C4-2B (cell line): ENCODE measurements at regions not wholly inside any gene's neighbourhood (a gene's known extent, or its start where the extent isn't known, plus 50 kb on each side); places are given as distances from the start of the nearest gene placed in this dataset.

Source experiments
- ZFX ChIP-seq: fragments of 450-650 bp; IDR thresholded peaks from 2 replicates; pipeline ENCODE4 v1.6.1; 2017
- TF ChIP-seq, protein P1 (sequence below): fragments of 450-650 bp; conservative IDR thresholded peaks from 2 replicates; pipeline ENCODE4 v1.5.1; 2017; ENCODE audit warnings: mild to moderate bottlenecking

DNA sequence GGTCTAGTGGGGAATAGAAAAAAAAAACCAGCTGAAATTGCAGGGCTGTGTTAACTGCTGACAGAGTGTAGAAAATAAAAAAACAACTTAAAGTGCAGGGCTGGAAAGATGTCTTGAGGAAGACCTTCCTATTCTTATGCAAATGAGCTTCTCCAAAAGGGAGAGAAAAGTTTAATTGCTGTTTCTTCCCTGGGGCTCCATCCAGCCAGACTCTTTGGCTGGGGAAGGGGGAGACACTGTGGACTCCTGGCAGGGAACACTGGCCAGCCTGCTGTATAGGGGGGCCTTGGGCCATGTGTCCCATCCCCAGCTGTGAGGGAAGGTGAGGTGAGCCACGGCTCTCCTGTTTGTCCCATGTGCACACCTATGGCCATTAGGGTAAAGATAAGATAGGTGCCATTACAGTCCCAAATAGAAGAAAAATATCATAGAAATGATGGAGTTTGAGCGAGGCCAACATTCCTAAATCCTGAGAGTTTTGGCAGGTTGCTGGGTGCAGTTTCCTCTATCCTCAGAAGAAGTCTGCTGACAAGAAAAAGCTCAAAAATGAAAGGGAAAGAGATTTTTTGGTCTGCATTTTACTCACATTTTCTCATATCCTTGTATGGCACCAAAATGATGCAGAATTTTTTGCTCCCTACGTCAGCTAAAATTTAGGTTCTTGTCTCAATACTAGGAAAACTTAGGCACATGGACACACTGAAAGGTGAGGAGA is 901.7 kb downstream of the PLOD2 start:
- TF ChIP-seq, protein P1, sequence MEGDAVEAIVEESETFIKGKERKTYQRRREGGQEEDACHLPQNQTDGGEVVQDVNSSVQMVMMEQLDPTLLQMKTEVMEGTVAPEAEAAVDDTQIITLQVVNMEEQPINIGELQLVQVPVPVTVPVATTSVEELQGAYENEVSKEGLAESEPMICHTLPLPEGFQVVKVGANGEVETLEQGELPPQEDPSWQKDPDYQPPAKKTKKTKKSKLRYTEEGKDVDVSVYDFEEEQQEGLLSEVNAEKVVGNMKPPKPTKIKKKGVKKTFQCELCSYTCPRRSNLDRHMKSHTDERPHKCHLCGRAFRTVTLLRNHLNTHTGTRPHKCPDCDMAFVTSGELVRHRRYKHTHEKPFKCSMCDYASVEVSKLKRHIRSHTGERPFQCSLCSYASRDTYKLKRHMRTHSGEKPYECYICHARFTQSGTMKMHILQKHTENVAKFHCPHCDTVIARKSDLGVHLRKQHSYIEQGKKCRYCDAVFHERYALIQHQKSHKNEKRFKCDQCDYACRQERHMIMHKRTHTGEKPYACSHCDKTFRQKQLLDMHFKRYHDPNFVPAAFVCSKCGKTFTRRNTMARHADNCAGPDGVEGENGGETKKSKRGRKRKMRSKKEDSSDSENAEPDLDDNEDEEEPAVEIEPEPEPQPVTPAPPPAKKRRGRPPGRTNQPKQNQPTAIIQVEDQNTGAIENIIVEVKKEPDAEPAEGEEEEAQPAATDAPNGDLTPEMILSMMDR = no peak
- TF ChIP-seq ZFX = no peak
